ENCODE measurements at regions not wholly inside any gene's neighbourhood (a gene's known extent, or its start where the extent isn't known, plus 50 kb on each side); places are given as distances from the start of the nearest gene placed in this dataset.

DNA sequence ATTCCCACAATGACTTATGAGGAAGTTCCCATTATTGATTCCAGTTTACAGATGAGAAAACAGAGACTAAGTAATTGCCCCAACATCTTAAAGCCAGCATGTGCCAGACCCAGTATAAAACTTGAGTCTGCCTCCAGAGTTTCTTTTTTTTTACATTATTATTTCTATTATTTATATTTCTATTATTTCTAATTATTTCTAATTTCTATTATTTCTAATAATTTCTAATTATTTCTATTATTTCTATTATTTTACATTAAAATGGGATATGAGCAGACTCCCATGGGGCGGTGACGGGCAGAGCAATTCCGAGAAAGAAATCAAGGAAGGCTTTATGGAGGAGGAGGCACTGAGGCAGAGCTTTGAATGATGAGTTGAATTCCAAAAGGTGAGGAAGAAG is 54.4 kb upstream of the BDKRB2 start:
- no peak overlapping the region for H3K4me3 ChIP-seq
- H3K9me3 ChIP-seq, result no peaks in the 10 kb centered on the region
- intact Hi-C loops (cut with DNase I), result no loop called here
- no peak for DNase-seq
- no peak overlapping the region for H3K27ac ChIP-seq
- H3K4me1 ChIP-seq, result no peaks in the 10 kb centered on the region
- no peaks in the 10 kb centered on the region for H3K36me3 ChIP-seq
- ATAC-seq, result no peak
- no peaks in the 10 kb centered on the region for H3K27me3 ChIP-seq
- TF ChIP-seq CTCF (IDR thresholded peaks at IDR 0.05), result no peak

GRCh38 chr14:96151242-96151641 is 53.4 kb upstream of the BDKRB2 start:
- ATAC-seq, result no peak
- H3K27me3 ChIP-seq, result no peaks in the 10 kb centered on the region
- no peaks in the 10 kb centered on the region for H3K4me1 ChIP-seq
- intact Hi-C loops (cut with DNase I), result no loop called here
- H3K27ac ChIP-seq, result no peak overlapping the region
- no peak for TF ChIP-seq CTCF (IDR thresholded peaks at IDR 0.05)
- DNase-seq, result no peak
- no peak overlapping the region for H3K4me3 ChIP-seq
- H3K9me3 ChIP-seq, result no peaks in the 10 kb centered on the region
- no peaks in the 10 kb centered on the region for H3K36me3 ChIP-seq

- Histone ChIP-seq H3K27me3 (no peaks in the 10 kb centered on the region), H3K9me3 (no peaks in the 10 kb centered on the region), H3K4me1 (no peaks in the 10 kb centered on the region), H3K4me3 (no peak overlapping the region), H3K27ac (no peak overlapping the region), H3K36me3 (no peaks in the 10 kb centered on the region)
- no peak for TF ChIP-seq CTCF (IDR thresholded peaks at IDR 0.05)
- intact Hi-C loops (cut with DNase I), result no loop called here
- no peak for DNase-seq
- ATAC-seq, result no peak
Observed at GRCh38 chr14:96153003-96153402, 51.6 kb upstream of the BDKRB2 start.

Measured in left lung (tissue), 4 donors.